ENCODE measurements at regions not wholly inside any gene's neighbourhood (a gene's known extent, or its start where the extent isn't known, plus 50 kb on each side); places are given as distances from the start of the nearest gene placed in this dataset.
A peak's percentile ranks its signal among the peaks of the same experiment; 100 is the strongest.

DNA sequence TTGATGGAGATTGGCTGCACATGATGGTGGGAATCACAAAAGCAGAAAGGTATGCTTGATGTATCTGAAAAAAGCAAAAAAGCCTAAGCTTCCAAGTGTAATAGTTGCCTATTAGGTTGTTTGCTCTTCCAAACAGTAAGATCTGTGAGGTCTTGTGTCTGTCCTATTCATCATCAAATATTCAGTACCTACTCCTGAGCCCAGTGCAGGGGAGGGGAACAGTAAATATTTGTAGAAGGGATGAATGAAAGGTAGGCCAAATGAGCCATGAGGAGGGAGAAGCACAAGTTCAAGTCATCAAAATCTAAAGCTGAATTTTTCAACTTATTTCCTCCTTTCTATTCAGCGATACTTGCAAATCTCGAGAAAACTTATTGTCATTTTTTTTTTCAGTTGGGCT, 153.2 kb upstream of the ETAA1 start:
- no peaks in the 10 kb centered on the region for H3K27me3 ChIP-seq (ENCODE audit: control insufficient read depth in 2 of 2, insufficient read depth in 2 of 2, low read length in 2 of 2)
- no peaks in the 10 kb centered on the region for H3K4me1 ChIP-seq (ENCODE audit: control insufficient read depth in 2 of 2, insufficient read depth in 2 of 2, low read length in 2 of 2)
- H3K9me3 ChIP-seq (ENCODE audit: control insufficient read depth in 2 of 2, low read length in 2 of 2) = no peaks in the 10 kb centered on the region
- H3K4me3 ChIP-seq (ENCODE audit: low read length in 2 of 2) = no peak overlapping the region
- H3K27ac ChIP-seq (ENCODE audit: low read depth in 2 of 2, low read length in 2 of 2) = no peak overlapping the region
- no peak overlapping the region for H3K9ac ChIP-seq (ENCODE audit: low read depth in 1 of 2, low read length in 2 of 2)
- H3K36me3 ChIP-seq (ENCODE audit: control insufficient read depth in 2 of 2, insufficient read depth in 2 of 2, low read length in 2 of 2) = no peaks in the 10 kb centered on the region

- no peak overlapping the region for H3K27ac ChIP-seq (ENCODE audit: low read depth in 2 of 2, low read length in 2 of 2)
- H3K4me1 ChIP-seq (ENCODE audit: control insufficient read depth in 2 of 2, insufficient read depth in 2 of 2, low read length in 2 of 2) = no peaks in the 10 kb centered on the region
- H3K9me3 ChIP-seq (ENCODE audit: control insufficient read depth in 2 of 2, low read length in 2 of 2) = no peaks in the 10 kb centered on the region
- H3K4me3 ChIP-seq (ENCODE audit: low read length in 2 of 2) = no peak overlapping the region
- no peak overlapping the region for H3K9ac ChIP-seq (ENCODE audit: low read depth in 1 of 2, low read length in 2 of 2)
- no peaks in the 10 kb centered on the region for H3K36me3 ChIP-seq (ENCODE audit: control insufficient read depth in 2 of 2, insufficient read depth in 2 of 2, low read length in 2 of 2)
- H3K27me3 ChIP-seq (ENCODE audit: control insufficient read depth in 2 of 2, insufficient read depth in 2 of 2, low read length in 2 of 2) = no peaks in the 10 kb centered on the region
Observed at GRCh38 chr2:67246791-67247190, 150.3 kb upstream of the ETAA1 start.

GRCh38 chr2:67251741-67252140, 145.4 kb upstream of the ETAA1 start:
- Histone ChIP-seq H3K27ac (ENCODE audit: low read depth in 2 of 2, low read length in 2 of 2) (no peak overlapping the region), H3K4me1 (ENCODE audit: control insufficient read depth in 2 of 2, insufficient read depth in 2 of 2, low read length in 2 of 2) (no peaks in the 10 kb centered on the region), H3K9me3 (ENCODE audit: control insufficient read depth in 2 of 2, low read length in 2 of 2) (no peaks in the 10 kb centered on the region), H3K36me3 (ENCODE audit: control insufficient read depth in 2 of 2, insufficient read depth in 2 of 2, low read length in 2 of 2) (no peaks in the 10 kb centered on the region), H3K27me3 (ENCODE audit: control insufficient read depth in 2 of 2, insufficient read depth in 2 of 2, low read length in 2 of 2) (no peaks in the 10 kb centered on the region), H3K9ac (ENCODE audit: low read depth in 1 of 2, low read length in 2 of 2) (no peak overlapping the region), H3K4me3 (ENCODE audit: low read length in 2 of 2) (no peak overlapping the region)

- Histone ChIP-seq H3K4me1 (ENCODE audit: control insufficient read depth in 2 of 2, insufficient read depth in 2 of 2, low read length in 2 of 2) (no peaks in the 10 kb centered on the region), H3K9me3 (ENCODE audit: control insufficient read depth in 2 of 2, low read length in 2 of 2) (no peaks in the 10 kb centered on the region), H3K36me3 (ENCODE audit: control insufficient read depth in 2 of 2, insufficient read depth in 2 of 2, low read length in 2 of 2) (no peaks in the 10 kb centered on the region), H3K27ac (ENCODE audit: low read depth in 2 of 2, low read length in 2 of 2) (no peak overlapping the region), H3K27me3 (ENCODE audit: control insufficient read depth in 2 of 2, insufficient read depth in 2 of 2, low read length in 2 of 2) (no peaks in the 10 kb centered on the region), H3K9ac (ENCODE audit: low read depth in 1 of 2, low read length in 2 of 2) (no peak overlapping the region), H3K4me3 (ENCODE audit: low read length in 2 of 2) (no peak overlapping the region)
Observed at GRCh38 chr2:67255933-67256615, 141.1 kb upstream of the ETAA1 start.

DNA sequence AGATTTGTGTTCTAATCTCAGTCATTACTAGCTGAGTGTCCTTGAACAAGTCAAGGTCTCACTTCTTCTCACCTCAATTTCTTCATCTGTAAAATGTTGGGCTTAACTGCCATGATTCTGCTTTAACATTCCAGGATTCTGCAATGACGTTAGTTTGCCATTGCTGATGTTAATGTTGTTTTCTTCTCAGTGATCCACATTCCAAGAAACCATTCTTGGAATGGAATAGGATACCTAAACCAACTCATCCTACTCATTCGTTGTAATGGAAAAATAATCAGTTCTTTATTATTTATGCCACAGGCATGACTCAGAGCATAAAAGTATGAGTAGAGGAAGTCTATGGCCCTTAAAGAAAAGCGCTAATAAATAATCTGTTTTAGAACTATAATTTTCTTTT, 140.2 kb upstream of the ETAA1 start:
- Histone ChIP-seq H3K9ac (ENCODE audit: low read depth in 1 of 2, low read length in 2 of 2) (no peak overlapping the region), H3K27me3 (ENCODE audit: control insufficient read depth in 2 of 2, insufficient read depth in 2 of 2, low read length in 2 of 2) (no peaks in the 10 kb centered on the region), H3K4me1 (ENCODE audit: control insufficient read depth in 2 of 2, insufficient read depth in 2 of 2, low read length in 2 of 2) (no peaks in the 10 kb centered on the region), H3K9me3 (ENCODE audit: control insufficient read depth in 2 of 2, low read length in 2 of 2) (no peaks in the 10 kb centered on the region), H3K27ac (ENCODE audit: low read depth in 2 of 2, low read length in 2 of 2) (no peak overlapping the region), H3K4me3 (ENCODE audit: low read length in 2 of 2) (no peak overlapping the region), H3K36me3 (ENCODE audit: control insufficient read depth in 2 of 2, insufficient read depth in 2 of 2, low read length in 2 of 2) (no peaks in the 10 kb centered on the region)

GRCh38 chr2:67258122-67258521, 139.0 kb upstream of the ETAA1 start:
- H3K4me3 ChIP-seq (ENCODE audit: low read length in 2 of 2) = no peak overlapping the region
- no peaks in the 10 kb centered on the region for H3K4me1 ChIP-seq (ENCODE audit: control insufficient read depth in 2 of 2, insufficient read depth in 2 of 2, low read length in 2 of 2)
- H3K27ac ChIP-seq (ENCODE audit: low read depth in 2 of 2, low read length in 2 of 2) = no peak overlapping the region

GRCh38 chr2:67258831-67259230, 138.3 kb upstream of the ETAA1 start:
- H3K4me3 ChIP-seq (ENCODE audit: low read length in 2 of 2) = no peak overlapping the region
- H3K36me3 ChIP-seq (ENCODE audit: control insufficient read depth in 2 of 2, insufficient read depth in 2 of 2, low read length in 2 of 2) = no peaks in the 10 kb centered on the region
- H3K27ac ChIP-seq (ENCODE audit: low read depth in 2 of 2, low read length in 2 of 2) = no peak overlapping the region
- H3K9ac ChIP-seq (ENCODE audit: low read depth in 1 of 2, low read length in 2 of 2) = no peak overlapping the region
- no peaks in the 10 kb centered on the region for H3K9me3 ChIP-seq (ENCODE audit: control insufficient read depth in 2 of 2, low read length in 2 of 2)
- H3K4me1 ChIP-seq (ENCODE audit: control insufficient read depth in 2 of 2, insufficient read depth in 2 of 2, low read length in 2 of 2) = no peaks in the 10 kb centered on the region
- H3K27me3 ChIP-seq (ENCODE audit: control insufficient read depth in 2 of 2, insufficient read depth in 2 of 2, low read length in 2 of 2) = no peaks in the 10 kb centered on the region

More at GRCh38 chr2:67258122-67258521, 139.0 kb upstream of the ETAA1 start:
- Histone ChIP-seq H3K9ac (ENCODE audit: low read depth in 1 of 2, low read length in 2 of 2) (no peak overlapping the region), H3K36me3 (ENCODE audit: control insufficient read depth in 2 of 2, insufficient read depth in 2 of 2, low read length in 2 of 2) (no peaks in the 10 kb centered on the region), H3K27me3 (ENCODE audit: control insufficient read depth in 2 of 2, insufficient read depth in 2 of 2, low read length in 2 of 2) (no peaks in the 10 kb centered on the region), H3K9me3 (ENCODE audit: control insufficient read depth in 2 of 2, low read length in 2 of 2) (no peaks in the 10 kb centered on the region)

DNA sequence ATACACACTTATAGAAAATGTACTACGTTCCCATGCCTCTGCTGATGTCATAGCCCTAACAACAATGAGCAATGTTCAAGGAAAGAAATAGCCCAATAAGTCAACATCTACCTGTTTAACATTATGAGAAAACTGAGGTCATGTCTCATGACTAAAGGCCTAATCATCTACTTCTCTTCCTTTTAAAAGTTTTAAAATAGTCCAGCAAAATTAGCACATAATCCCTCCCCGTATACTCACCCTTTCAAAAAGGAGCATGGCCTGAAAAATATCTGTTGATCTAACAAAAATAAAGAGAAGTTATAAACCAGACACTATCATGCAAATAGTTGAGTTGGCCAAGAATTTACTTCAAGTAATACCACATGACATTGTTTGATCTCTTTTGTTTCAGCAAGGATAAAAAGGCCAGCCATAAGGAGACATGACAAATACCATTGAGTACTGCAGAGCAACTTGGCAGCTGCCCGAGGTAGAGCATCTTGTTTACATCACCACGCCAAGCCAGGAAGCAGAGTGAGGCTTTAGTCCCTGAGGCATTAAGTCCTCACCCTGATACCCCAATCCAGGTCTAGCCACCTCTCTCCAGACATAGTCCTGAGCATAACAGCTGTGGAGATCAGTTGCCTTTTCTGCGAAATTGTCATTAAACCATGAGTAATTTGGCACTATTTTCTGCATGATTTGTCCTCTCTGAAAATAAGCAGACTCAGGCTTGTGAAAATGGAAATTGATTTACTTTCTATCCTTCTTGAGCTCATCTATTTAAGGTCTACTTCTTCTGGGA, 137.4 kb upstream of the ETAA1 start:
- Histone ChIP-seq H3K36me3 (ENCODE audit: control insufficient read depth in 2 of 2, insufficient read depth in 2 of 2, low read length in 2 of 2) (no peaks in the 10 kb centered on the region), H3K4me1 (ENCODE audit: control insufficient read depth in 2 of 2, insufficient read depth in 2 of 2, low read length in 2 of 2) (no peaks in the 10 kb centered on the region), H3K9ac (ENCODE audit: low read depth in 1 of 2, low read length in 2 of 2) (no peak overlapping the region), H3K9me3 (ENCODE audit: control insufficient read depth in 2 of 2, low read length in 2 of 2) (no peaks in the 10 kb centered on the region), H3K4me3 (ENCODE audit: low read length in 2 of 2) (no peak overlapping the region), H3K27me3 (ENCODE audit: control insufficient read depth in 2 of 2, insufficient read depth in 2 of 2, low read length in 2 of 2) (no peaks in the 10 kb centered on the region), H3K27ac (ENCODE audit: low read depth in 2 of 2, low read length in 2 of 2) (peak overlapping the region; percentile 26 to 56)

DNA sequence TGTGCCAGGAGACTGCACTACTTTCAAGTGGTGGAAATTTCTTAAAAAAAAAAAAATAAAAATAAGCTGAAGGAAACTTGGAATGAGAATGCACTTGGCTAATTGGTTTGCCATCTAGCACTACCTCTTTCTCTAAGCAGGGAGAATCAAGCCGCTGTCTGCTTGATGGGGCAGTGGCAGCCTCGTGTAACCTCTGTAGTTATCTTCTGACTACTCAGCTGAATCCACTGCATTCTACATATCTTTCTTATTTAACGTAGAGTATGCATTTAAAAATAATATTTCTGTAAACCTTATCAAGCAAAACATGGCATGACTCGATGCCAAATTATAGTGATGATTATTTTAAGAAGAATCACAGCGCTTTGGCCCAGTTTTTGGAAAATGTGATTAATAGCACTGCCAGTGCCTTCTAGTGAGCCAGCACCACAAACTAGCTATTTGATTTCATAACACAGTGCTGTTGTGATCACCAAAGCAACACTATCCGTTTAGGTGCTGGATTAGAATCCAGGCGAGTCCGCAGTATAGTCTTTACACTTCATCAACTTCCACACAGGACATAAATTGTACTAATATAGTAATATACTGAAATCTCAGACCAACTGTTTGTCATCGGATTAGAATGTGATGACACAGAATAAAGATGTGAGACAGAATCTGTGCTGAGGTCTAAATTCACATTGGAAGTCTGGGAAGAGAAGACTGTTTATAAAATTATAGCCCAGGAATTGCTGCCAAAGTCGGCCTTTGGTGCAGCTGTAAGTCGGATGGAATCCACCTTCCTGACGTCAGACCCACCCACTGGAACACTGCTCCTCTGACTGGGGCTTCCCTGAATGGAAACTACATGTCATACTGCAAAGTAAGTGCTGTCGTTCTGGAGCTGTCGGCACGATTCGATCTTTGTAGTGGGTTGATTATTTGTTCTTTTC, 136.5 kb upstream of the ETAA1 start:
- H3K36me3 ChIP-seq (ENCODE audit: control insufficient read depth in 2 of 2, insufficient read depth in 2 of 2, low read length in 2 of 2) = no peaks in the 10 kb centered on the region
- H3K27ac ChIP-seq (ENCODE audit: low read depth in 2 of 2, low read length in 2 of 2) = peak overlapping the region; percentile 54 to 65
- no peak overlapping the region for H3K4me3 ChIP-seq (ENCODE audit: low read length in 2 of 2)
- no peaks in the 10 kb centered on the region for H3K27me3 ChIP-seq (ENCODE audit: control insufficient read depth in 2 of 2, insufficient read depth in 2 of 2, low read length in 2 of 2)
- H3K4me1 ChIP-seq (ENCODE audit: control insufficient read depth in 2 of 2, insufficient read depth in 2 of 2, low read length in 2 of 2) = no peaks in the 10 kb centered on the region
- H3K9ac ChIP-seq (ENCODE audit: low read depth in 1 of 2, low read length in 2 of 2) = no peak overlapping the region
- H3K9me3 ChIP-seq (ENCODE audit: control insufficient read depth in 2 of 2, low read length in 2 of 2) = no peaks in the 10 kb centered on the region

DNA sequence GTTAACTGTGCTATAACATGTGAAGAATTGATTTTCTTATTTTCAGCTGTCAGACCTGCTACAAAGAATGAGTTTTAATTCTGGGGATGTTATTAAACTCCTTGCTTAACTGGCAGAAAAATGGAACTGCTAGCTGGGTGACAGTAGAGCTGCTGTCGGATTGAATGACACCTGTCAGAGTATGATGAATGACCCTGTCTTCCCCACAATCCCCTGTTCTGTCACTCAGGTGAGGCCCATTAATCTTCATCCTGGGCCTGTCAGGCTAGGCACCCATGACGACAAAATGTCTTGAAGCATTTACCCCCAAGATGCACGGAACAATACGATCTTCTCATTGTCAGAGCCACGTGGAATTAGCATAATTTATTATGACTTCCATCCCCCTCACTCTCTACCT, 129.9 kb upstream of the ETAA1 start:
- H3K36me3 ChIP-seq (ENCODE audit: control insufficient read depth in 2 of 2, insufficient read depth in 2 of 2, low read length in 2 of 2) = no peaks in the 10 kb centered on the region
- no peaks in the 10 kb centered on the region for H3K4me1 ChIP-seq (ENCODE audit: control insufficient read depth in 2 of 2, insufficient read depth in 2 of 2, low read length in 2 of 2)
- H3K4me3 ChIP-seq (ENCODE audit: low read length in 2 of 2) = no peak overlapping the region
- no peaks in the 10 kb centered on the region for H3K27me3 ChIP-seq (ENCODE audit: control insufficient read depth in 2 of 2, insufficient read depth in 2 of 2, low read length in 2 of 2)
- no peak overlapping the region for H3K27ac ChIP-seq (ENCODE audit: low read depth in 2 of 2, low read length in 2 of 2)
- H3K9ac ChIP-seq (ENCODE audit: low read depth in 1 of 2, low read length in 2 of 2) = no peak overlapping the region
- no peaks in the 10 kb centered on the region for H3K9me3 ChIP-seq (ENCODE audit: control insufficient read depth in 2 of 2, low read length in 2 of 2)

Data from mucosa of rectum (tissue), 2 donors.